Posterior cingulate gyrus (tissue), 11 donors: ENCODE measurements at regions not wholly inside any gene's neighbourhood (a gene's known extent, or its start where the extent isn't known, plus 50 kb on each side); places are given as distances from the start of the nearest gene placed in this dataset.
"Not testable (repeated sequence)": the region's sequence is repeated elsewhere in the genome, so short reads cannot be mapped to it uniquely, and the experiment has no call there.

Experiments
- DNase-seq, 10 donors: peaks; one replicate each; pipeline versions ENCODE4 v3.0.0 to v3.0.0-alpha.2; 2020 to 2021; ENCODE audit warnings: mixed read lengths in 3 of 10
- intact Hi-C: fragments of 100-400 bp; cut with DNase I; formaldehyde crosslinking; loops from one replicate; pipeline ENCODE4 v1.15.1; 2023

- intact Hi-C loops: no loop called here
- no peak for DNase-seq
These were observed 290.7 kb downstream of the TRIML1 start for GRCh38 chr4:188429965-188430364.

GRCh38 chr4:188430384-188430783 lies 291.1 kb downstream of the TRIML1 start:
- no peak for DNase-seq
- intact Hi-C loops: no loop called here

- DNase-seq: no peak
- intact Hi-C loops: no loop called here
These were observed 293.1 kb downstream of the TRIML1 start for GRCh38 chr4:188432328-188432727.

GRCh38 chr4:188433741-188434315 lies 294.6 kb downstream of the TRIML1 start:
- no peak for DNase-seq
- intact Hi-C loops: no loop called here

GRCh38 chr4:188434643-188435042 lies 295.4 kb downstream of the TRIML1 start:
- DNase-seq: no peak
- intact Hi-C loops: no loop called here

- intact Hi-C loops: no loop called here
- no peak for DNase-seq
These were observed 296.1 kb downstream of the TRIML1 start for GRCh38 chr4:188435381-188435780.

- intact Hi-C loops: no loop called here
These were observed 298.3 kb downstream of the TRIML1 start for GRCh38 chr4:188437535-188437934.

GRCh38 chr4:188438391-188438824 lies 299.2 kb downstream of the TRIML1 start:
- DNase-seq, intact Hi-C loops: not testable (repeated sequence)

More at GRCh38 chr4:188437535-188437934, 298.3 kb downstream of the TRIML1 start:
- no peak for DNase-seq

- DNase-seq: peak in 9 of 10 donors; percentile 29 to 92 (median 60)
- intact Hi-C loops: no loop called here
These were observed 300.5 kb downstream of the TRIML1 start for GRCh38 chr4:188439641-188440311.

GRCh38 chr4:188444500-188444899 lies 305.3 kb downstream of the TRIML1 start:
- no peak for DNase-seq
- intact Hi-C loops: no loop called here

- DNase-seq, intact Hi-C loops: not testable (repeated sequence)
These were observed 309.8 kb downstream of the TRIML1 start for GRCh38 chr4:188448996-188449395.

GRCh38 chr4:188450571-188450970 lies 311.3 kb downstream of the TRIML1 start:
- intact Hi-C loops: no loop called here
- no peak for DNase-seq

- intact Hi-C loops: no loop called here
- no peak for DNase-seq
These were observed 312.9 kb downstream of the TRIML1 start for GRCh38 chr4:188452097-188452496.

- no peak for DNase-seq
- intact Hi-C loops: no loop called here
These were observed 315.3 kb downstream of the TRIML1 start for GRCh38 chr4:188454575-188454974.

GRCh38 chr4:188455062-188455752 lies 316.0 kb downstream of the TRIML1 start:
- intact Hi-C loops: no loop called here
- no peak for DNase-seq

GRCh38 chr4:188459381-188459780 lies 320.1 kb downstream of the TRIML1 start:
- intact Hi-C loops: no loop called here
- DNase-seq: no peak

- intact Hi-C loops: no loop called here
These were observed 324.7 kb downstream of the TRIML1 start for GRCh38 chr4:188463909-188464308.

GRCh38 chr4:188466001-188466400 lies 326.8 kb downstream of the TRIML1 start:
- intact Hi-C loops: no loop called here

More at GRCh38 chr4:188463909-188464308, 324.7 kb downstream of the TRIML1 start:
- DNase-seq: no peak

GRCh38 chr4:188484256-188484655 lies 345.0 kb downstream of the TRIML1 start:
- no peak for DNase-seq
- intact Hi-C loops: no loop called here

More at GRCh38 chr4:188466001-188466400, 326.8 kb downstream of the TRIML1 start:
- no peak for DNase-seq

- DNase-seq: no peak
- intact Hi-C loops: no loop called here
These were observed 346.7 kb downstream of the TRIML1 start for GRCh38 chr4:188485906-188486305.

- intact Hi-C loops: no loop called here
- no peak for DNase-seq
These were observed 353.6 kb downstream of the TRIML1 start for GRCh38 chr4:188492886-188493285.

GRCh38 chr4:188495169-188495568 lies 355.9 kb downstream of the TRIML1 start:
- intact Hi-C loops: no loop called here
- no peak for DNase-seq
